ENCODE measurements at regions not wholly inside any gene's neighbourhood (a gene's known extent, or its start where the extent isn't known, plus 50 kb on each side); places are given as distances from the start of the nearest gene placed in this dataset.

DNA sequence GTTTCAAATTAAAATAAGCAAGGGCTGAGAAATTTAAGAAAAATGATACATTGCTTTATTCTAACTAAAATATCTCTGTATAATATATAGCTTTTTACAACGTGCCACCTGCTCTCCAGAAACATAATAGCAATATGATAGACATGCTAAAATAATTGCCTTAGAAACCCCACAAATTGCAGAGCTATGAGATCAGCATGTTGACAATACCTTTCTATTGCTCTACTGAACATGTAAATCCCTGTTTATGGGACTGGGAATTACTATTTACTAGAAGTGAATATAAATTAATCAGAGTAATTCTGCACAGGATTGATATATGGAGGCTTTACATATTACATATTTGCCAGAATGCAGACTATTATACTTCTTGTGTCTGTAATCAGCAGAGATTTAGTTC is 1831.1 kb upstream of the IGFBP7 start:
- H2BK15ac ChIP-seq (ENCODE audit: low read depth, low read length) = no peak overlapping the region
- no peak overlapping the region for H2AK5ac ChIP-seq (ENCODE audit: insufficient read length, low read length)
- H2BK120ac ChIP-seq (ENCODE audit: low read depth, low read length, poor library complexity, severe bottlenecking) = no peak overlapping the region
- no peak overlapping the region for H2AFZ ChIP-seq (ENCODE audit: low read length)
- H4K8ac ChIP-seq (replicated peaks; ENCODE audit: insufficient read length, low read depth, low read length) = no peak overlapping the region
- no peak overlapping the region for H3K9ac ChIP-seq (ENCODE audit: extremely low read depth, insufficient read length, low read length)
- H4K91ac ChIP-seq (ENCODE audit: insufficient read length, low read depth, low read length) = no peak overlapping the region
- peaks cover 0 to 5% of the 10 kb centered on the region in 2 experiments; a peak in 2 of 4 replicates for H3K4me1 Mint-ChIP-seq
- H3K18ac ChIP-seq (ENCODE audit: insufficient read length, low read depth, low read length) = no peak overlapping the region
- H4K20me1 ChIP-seq (ENCODE audit: control insufficient read depth, insufficient read depth, insufficient read length) = no peaks in the 10 kb centered on the region
- no peaks in the 10 kb centered on the region for H3K4me1 ChIP-seq (ENCODE audit: insufficient read depth, low read length)
- H3K79me1 ChIP-seq (ENCODE audit: insufficient read depth, low read depth, low read length, poor library complexity, severe bottlenecking) = no peaks in the 10 kb centered on the region
- no peak overlapping the region for H3K14ac ChIP-seq (ENCODE audit: insufficient read depth, low read length)
- no peak overlapping the region for H3K4ac ChIP-seq (ENCODE audit: low read depth, low read length)
- no peak overlapping the region for H3K56ac ChIP-seq (ENCODE audit: insufficient read length, low read depth, low read length)
- H3K9me3 ChIP-seq (ENCODE audit: control insufficient read depth, low read depth, low read length) = no peaks in the 10 kb centered on the region
- DNase-seq = no peak
- no CpG with 5 or more reads among the region's 1 CpG for WGBS (ENCODE audit: extremely low coverage, insufficient read length, low lambda C conversion rate)
- no peaks in the 10 kb centered on the region for H3K27me3 ChIP-seq (ENCODE audit: insufficient read depth, low read length)
- no peak overlapping the region for H3K4me2 ChIP-seq (ENCODE audit: insufficient read depth, insufficient read length, low read length)
- no peak overlapping the region for H3K23ac ChIP-seq (ENCODE audit: insufficient read length, low read depth, low read length)
- no peak overlapping the region for H2BK12ac ChIP-seq (ENCODE audit: insufficient read length, low read depth, low read length)
- no peak overlapping the region for H3K27ac Mint-ChIP-seq
- H4K5ac ChIP-seq (ENCODE audit: insufficient read length, low read depth, low read length) = no peak overlapping the region
- no peak overlapping the region for H3T11ph ChIP-seq (ENCODE audit: low read length)
- TF ChIP-seq, protein P1, sequence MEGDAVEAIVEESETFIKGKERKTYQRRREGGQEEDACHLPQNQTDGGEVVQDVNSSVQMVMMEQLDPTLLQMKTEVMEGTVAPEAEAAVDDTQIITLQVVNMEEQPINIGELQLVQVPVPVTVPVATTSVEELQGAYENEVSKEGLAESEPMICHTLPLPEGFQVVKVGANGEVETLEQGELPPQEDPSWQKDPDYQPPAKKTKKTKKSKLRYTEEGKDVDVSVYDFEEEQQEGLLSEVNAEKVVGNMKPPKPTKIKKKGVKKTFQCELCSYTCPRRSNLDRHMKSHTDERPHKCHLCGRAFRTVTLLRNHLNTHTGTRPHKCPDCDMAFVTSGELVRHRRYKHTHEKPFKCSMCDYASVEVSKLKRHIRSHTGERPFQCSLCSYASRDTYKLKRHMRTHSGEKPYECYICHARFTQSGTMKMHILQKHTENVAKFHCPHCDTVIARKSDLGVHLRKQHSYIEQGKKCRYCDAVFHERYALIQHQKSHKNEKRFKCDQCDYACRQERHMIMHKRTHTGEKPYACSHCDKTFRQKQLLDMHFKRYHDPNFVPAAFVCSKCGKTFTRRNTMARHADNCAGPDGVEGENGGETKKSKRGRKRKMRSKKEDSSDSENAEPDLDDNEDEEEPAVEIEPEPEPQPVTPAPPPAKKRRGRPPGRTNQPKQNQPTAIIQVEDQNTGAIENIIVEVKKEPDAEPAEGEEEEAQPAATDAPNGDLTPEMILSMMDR (conservative IDR thresholded peaks at IDR 0.05) = no peak
- H3K27ac ChIP-seq (ENCODE audit: insufficient read length, low read depth, low read length) = no peak overlapping the region
- H3K27me3 Mint-ChIP-seq (ENCODE audit: low read depth) = no peaks in the 10 kb centered on the region
- no peaks in the 10 kb centered on the region for H3K23me2 ChIP-seq (ENCODE audit: insufficient read length, low read depth, low read length, poor library complexity, severe bottlenecking)
- H3K4me3 Mint-ChIP-seq = no peak overlapping the region
- no peaks in the 10 kb centered on the region for H3K79me2 ChIP-seq (ENCODE audit: insufficient read depth, low read length)
- no peaks in the 10 kb centered on the region for H3K36me3 Mint-ChIP-seq (ENCODE audit: insufficient read depth in 1 of 3, low read depth in 3 of 3)
- H3K9me3 Mint-ChIP-seq = peaks cover 0 to 5% of the 10 kb centered on the region in 2 experiments; a peak in 1 of 5 replicates
- no peak overlapping the region for H2BK20ac ChIP-seq (ENCODE audit: low read depth, low read length, poor library complexity, severe bottlenecking)
- no peak overlapping the region for H2BK5ac ChIP-seq (ENCODE audit: insufficient read length, low read length)

All from H9 (cell line).